Fibroblast of lung (primary cell): ENCODE measurements at regions not wholly inside any gene's neighbourhood (a gene's known extent, or its start where the extent isn't known, plus 50 kb on each side); places are given as distances from the start of the nearest gene placed in this dataset.
"Not testable (repeated sequence)": the region's sequence is repeated elsewhere in the genome, so short reads cannot be mapped to it uniquely, and the experiment has no call there.

Source experiments
- DNase-seq, 2 donors: peaks; one replicate each; pipeline versions ENCODE4 v3.0.0 to v3.0.0-alpha.2; 2010; ENCODE audit warnings: low read depth in 2 of 2
- H2AFZ ChIP-seq: 2 replicates; pipeline ENCODE4 v1.5.1; 2012; ENCODE audit warnings: low read length, control low read depth, inconsistent platforms
- H3K27ac ChIP-seq: 2 replicates; pipeline ENCODE4 v1.5.1; 2011; ENCODE audit warnings: low read length, control low read depth; ENCODE audit not compliant: insufficient read depth
- H3K27me3 ChIP-seq: 2 replicates; pipeline ENCODE4 v1.5.1; 2011; ENCODE audit warnings: mild to moderate bottlenecking, low read length; ENCODE audit not compliant: control insufficient read depth, insufficient read depth
- H3K36me3 ChIP-seq: 2 replicates; pipeline ENCODE4 v1.5.1; 2011; ENCODE audit warnings: low read length; ENCODE audit not compliant: control insufficient read depth, insufficient read depth
- H3K4me1 ChIP-seq: 2 replicates; pipeline ENCODE4 v1.5.1; 2011; ENCODE audit warnings: low read length; ENCODE audit not compliant: control insufficient read depth, insufficient read depth; ENCODE audit errors: extremely low read depth
- H3K4me2 ChIP-seq: 2 replicates; pipeline ENCODE4 v1.5.1; 2011; ENCODE audit warnings: low read length, control low read depth; ENCODE audit not compliant: insufficient read depth; ENCODE audit errors: extremely low read depth
- H3K4me3 ChIP-seq, 4 experiments: fragments of 200-600 bp in 1 of 4; sonication (generic) in 1 of 4; replicated peaks in 1 of 4; 2 replicates each; pipeline ENCODE4 v1.5.1; 2011 to 2016; ENCODE audit warnings: low read length in 4 of 4, low read depth in 3 of 4, mild to moderate bottlenecking in 3 of 4, control low read depth in 2 of 4, inconsistent platforms in 1 of 4, mixed read lengths in 1 of 4; ENCODE audit not compliant: insufficient read depth in 1 of 4; ENCODE audit errors: control extremely low read depth in 1 of 4
- H3K79me2 ChIP-seq: 2 replicates; pipeline ENCODE4 v1.5.1; 2012; ENCODE audit warnings: mild to moderate bottlenecking, low read length, inconsistent platforms; ENCODE audit not compliant: control insufficient read depth, insufficient read depth
- H3K9ac ChIP-seq: 2 replicates; pipeline ENCODE4 v1.5.1; 2011; ENCODE audit warnings: mild to moderate bottlenecking, low read length, control low read depth; ENCODE audit not compliant: insufficient read depth
- H3K9me3 ChIP-seq: 2 replicates; pipeline ENCODE4 v1.5.1; 2012; ENCODE audit warnings: low read depth, low read length; ENCODE audit not compliant: control insufficient read depth, insufficient read depth
- H4K20me1 ChIP-seq: 2 replicates; pipeline ENCODE4 v1.5.1; 2011; ENCODE audit warnings: low read length; ENCODE audit not compliant: control insufficient read depth, insufficient read depth; ENCODE audit errors: extremely low read depth
- EZH2 ChIP-seq: IDR thresholded peaks from 2 replicates; pipeline ENCODE4 v1.5.1; 2012; ENCODE audit warnings: low read length, control low read depth, mild to moderate bottlenecking; ENCODE audit errors: missing control alignments
- TF ChIP-seq, protein P1 (sequence below), 2 donors: IDR thresholded peaks in 1 of 2; conservative IDR thresholded peaks in 1 of 2; 1 replicate in 1 of 2; 2 replicates in 1 of 2; pipeline ENCODE4 v1.5.1; 2011 to 2012; ENCODE audit warnings: low read length in 2 of 2, control low read depth in 1 of 2, inconsistent platforms in 1 of 2, low read depth in 1 of 2, mild to moderate bottlenecking in 1 of 2

DNA sequence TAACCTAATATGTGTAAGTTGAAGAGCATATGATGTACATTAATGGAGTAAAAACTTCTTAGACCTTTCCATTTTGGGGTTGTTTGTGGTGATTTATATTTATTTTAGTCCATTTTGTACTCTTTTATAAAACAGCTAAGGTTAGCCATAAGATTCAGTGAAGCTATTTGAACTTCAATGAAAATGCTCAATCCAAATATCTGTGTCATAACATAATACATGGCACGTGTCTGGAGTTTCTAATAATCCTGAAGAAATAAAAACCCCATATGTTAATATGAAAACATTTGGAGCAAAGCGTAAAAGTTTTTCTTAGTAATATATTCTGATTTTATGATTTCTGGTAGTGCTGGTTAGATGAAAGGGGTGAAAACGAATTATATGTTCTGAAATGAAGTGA lies 1729.7 kb downstream of the PCDH9 start:
- Histone ChIP-seq H3K9me3 (no peaks in the 10 kb centered on the region), H3K4me3 (no peak overlapping the region), H3K79me2 (no peaks in the 10 kb centered on the region), H2AFZ (no peak overlapping the region), H3K27me3 (no peaks in the 10 kb centered on the region), H3K9ac (no peak overlapping the region), H3K4me2 (no peak overlapping the region), H4K20me1 (no peaks in the 10 kb centered on the region), H3K4me1 (no peaks in the 10 kb centered on the region), H3K36me3 (no peaks in the 10 kb centered on the region), H3K27ac (no peak overlapping the region)
- no peak for DNase-seq
- no peak for TF ChIP-seq EZH2
- TF ChIP-seq, protein P1, sequence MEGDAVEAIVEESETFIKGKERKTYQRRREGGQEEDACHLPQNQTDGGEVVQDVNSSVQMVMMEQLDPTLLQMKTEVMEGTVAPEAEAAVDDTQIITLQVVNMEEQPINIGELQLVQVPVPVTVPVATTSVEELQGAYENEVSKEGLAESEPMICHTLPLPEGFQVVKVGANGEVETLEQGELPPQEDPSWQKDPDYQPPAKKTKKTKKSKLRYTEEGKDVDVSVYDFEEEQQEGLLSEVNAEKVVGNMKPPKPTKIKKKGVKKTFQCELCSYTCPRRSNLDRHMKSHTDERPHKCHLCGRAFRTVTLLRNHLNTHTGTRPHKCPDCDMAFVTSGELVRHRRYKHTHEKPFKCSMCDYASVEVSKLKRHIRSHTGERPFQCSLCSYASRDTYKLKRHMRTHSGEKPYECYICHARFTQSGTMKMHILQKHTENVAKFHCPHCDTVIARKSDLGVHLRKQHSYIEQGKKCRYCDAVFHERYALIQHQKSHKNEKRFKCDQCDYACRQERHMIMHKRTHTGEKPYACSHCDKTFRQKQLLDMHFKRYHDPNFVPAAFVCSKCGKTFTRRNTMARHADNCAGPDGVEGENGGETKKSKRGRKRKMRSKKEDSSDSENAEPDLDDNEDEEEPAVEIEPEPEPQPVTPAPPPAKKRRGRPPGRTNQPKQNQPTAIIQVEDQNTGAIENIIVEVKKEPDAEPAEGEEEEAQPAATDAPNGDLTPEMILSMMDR (conservative IDR thresholded peaks at IDR 0.05 in 1 of 2, IDR thresholded peaks at IDR 0.05 in 1 of 2; ENCODE audit: low read depth in 1 of 2, low read length in 2 of 2), result no peak

DNA sequence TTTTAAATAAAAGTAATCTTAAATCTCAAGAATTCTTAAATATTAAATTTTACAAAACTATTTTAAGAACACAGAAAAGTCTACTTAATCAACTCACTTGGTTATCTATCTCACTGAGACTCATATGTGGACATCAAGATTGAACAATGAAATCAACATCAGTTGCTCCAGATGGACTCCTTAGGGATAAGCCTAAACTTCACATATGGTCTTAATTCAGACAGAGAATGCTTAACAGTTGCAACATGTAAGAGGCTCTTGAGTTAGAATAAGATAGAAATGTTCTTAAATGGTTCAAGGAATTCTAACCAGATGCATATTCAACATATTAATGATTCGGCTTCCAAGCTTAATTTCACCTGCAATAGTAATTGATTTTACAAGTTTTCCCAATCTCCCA lies 1730.9 kb downstream of the PCDH9 start:
- no peak overlapping the region for H2AFZ ChIP-seq
- H3K4me2 ChIP-seq, result no peak overlapping the region
- no peak for DNase-seq
- no peaks in the 10 kb centered on the region for H3K36me3 ChIP-seq
- no peak overlapping the region for H3K4me3 ChIP-seq
- no peak for TF ChIP-seq EZH2
- TF ChIP-seq, protein P1 (conservative IDR thresholded peaks at IDR 0.05 in 1 of 2, IDR thresholded peaks at IDR 0.05 in 1 of 2; ENCODE audit: low read depth in 1 of 2, low read length in 2 of 2), result no peak
- no peaks in the 10 kb centered on the region for H3K4me1 ChIP-seq
- H3K79me2 ChIP-seq, result no peaks in the 10 kb centered on the region
- no peak overlapping the region for H3K9ac ChIP-seq
- H4K20me1 ChIP-seq, result no peaks in the 10 kb centered on the region
- H3K27me3 ChIP-seq, result no peaks in the 10 kb centered on the region
- H3K27ac ChIP-seq, result no peak overlapping the region
- no peaks in the 10 kb centered on the region for H3K9me3 ChIP-seq

DNA sequence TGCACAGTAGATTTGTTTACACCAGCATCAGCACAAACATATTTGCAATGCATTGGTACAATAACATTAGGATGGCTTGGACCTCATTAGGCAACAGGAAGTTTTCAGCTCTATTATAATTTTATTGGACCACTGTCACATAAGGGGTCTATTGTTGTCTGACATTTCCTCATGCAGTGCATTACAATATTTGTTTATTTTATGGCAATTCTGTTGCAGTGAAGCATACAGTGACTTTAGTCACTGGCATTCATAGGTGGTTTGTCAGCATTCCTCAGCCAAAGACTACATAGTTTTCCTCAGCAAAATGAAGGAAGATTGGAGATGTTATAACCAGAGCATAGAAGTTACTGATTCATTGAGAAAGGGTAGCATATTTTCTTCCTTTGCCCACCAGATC lies 1732.9 kb downstream of the PCDH9 start:
- H3K36me3 ChIP-seq, result no peaks in the 10 kb centered on the region
- TF ChIP-seq, protein P1 (conservative IDR thresholded peaks at IDR 0.05 in 1 of 2, IDR thresholded peaks at IDR 0.05 in 1 of 2; ENCODE audit: low read depth in 1 of 2, low read length in 2 of 2), result no peak
- TF ChIP-seq EZH2, result no peak
- no peaks in the 10 kb centered on the region for H4K20me1 ChIP-seq
- no peak overlapping the region for H3K4me2 ChIP-seq
- peak in 1 of 2 donors; percentile 76 for DNase-seq
- no peaks in the 10 kb centered on the region for H3K79me2 ChIP-seq
- no peaks in the 10 kb centered on the region for H3K27me3 ChIP-seq
- H3K9ac ChIP-seq, result no peak overlapping the region
- H3K4me3 ChIP-seq, result no peak overlapping the region
- H2AFZ ChIP-seq, result no peak overlapping the region
- no peaks in the 10 kb centered on the region for H3K9me3 ChIP-seq
- H3K27ac ChIP-seq, result no peak overlapping the region
- H3K4me1 ChIP-seq, result no peaks in the 10 kb centered on the region

DNA sequence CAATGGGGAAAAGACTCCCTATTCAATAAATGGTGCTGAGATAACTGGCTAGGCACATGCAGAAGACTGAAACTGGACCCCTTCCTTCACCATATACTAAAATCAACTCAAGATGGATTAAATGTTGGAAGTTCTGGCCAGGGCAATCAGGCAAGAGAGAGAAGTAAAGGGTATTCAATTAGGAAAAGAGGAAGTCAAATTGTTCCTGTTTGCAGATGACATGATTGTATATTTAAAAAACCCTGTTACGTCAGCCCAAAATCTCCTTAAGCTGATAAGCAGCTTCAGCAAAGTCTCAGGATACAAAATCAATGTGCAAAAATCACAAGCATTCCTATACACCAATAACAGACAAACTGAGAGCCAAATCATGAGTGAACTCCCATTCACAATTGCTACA lies 1739.4 kb downstream of the PCDH9 start:
- H3K4me1 ChIP-seq, H3K79me2 ChIP-seq, H4K20me1 ChIP-seq, H3K4me2 ChIP-seq, H2AFZ ChIP-seq, H3K36me3 ChIP-seq, H3K27me3 ChIP-seq, H3K4me3 ChIP-seq, H3K9me3 ChIP-seq, H3K27ac ChIP-seq, H3K9ac ChIP-seq, DNase-seq: not testable (repeated sequence)
